Panc1 (cell line): ENCODE measurements at regions not wholly inside any gene's neighbourhood (a gene's known extent, or its start where the extent isn't known, plus 50 kb on each side); places are given as distances from the start of the nearest gene placed in this dataset.
A peak's percentile ranks its signal among the peaks of the same experiment; 100 is the strongest.

ENCODE experiments used
- ATAC-seq: fragments of 200-7000 bp; cut with Tn5 transposase; 2 replicates; pipeline ENCODE4 v1.9.1; 2020; ENCODE audit warnings: mild to moderate bottlenecking, moderate library complexity
- BruUV-seq: library from RNA; stranded (reverse); fragments of 400-500 nt; replicated peaks from 2 replicates; lab custom pipeline; 2021; lab: Mats Ljungman, UMichigan
- CTCF ChIA-PET: fragments of 300-600 bp; sonication (Branson Sonifier 250); formaldehyde crosslinking; loops from one replicate; lab custom pipeline; 2022; ENCODE audit warnings: antibody characterized with exemption; lab: Charles Lee
- POLR2A ChIA-PET: fragments of 300-600 bp; sonication (Branson Sonifier 250); formaldehyde crosslinking; loops from one replicate; lab custom pipeline; 2022; ENCODE audit warnings: antibody characterized with exemption; lab: Charles Lee
- DNase-seq: peaks from one replicate; pipeline ENCODE4 v3.0.0-alpha.2; 2010; ENCODE audit warnings: low read depth, low spot score
- H3K27ac ChIP-seq: 2 replicates; pipeline ENCODE4 v1.5.1; 2011; ENCODE audit warnings: mild to moderate bottlenecking, low read length, inconsistent platforms
- H3K27me3 ChIP-seq: fragments of 200-500 bp; sonication (Bioruptor generic); 2 replicates; pipeline ENCODE4 v1.6.0; 2014; ENCODE audit warnings: low read length, inconsistent platforms; ENCODE audit not compliant: control insufficient read depth, insufficient read depth
- H3K36me3 ChIP-seq: fragments of 200-500 bp; sonication (Bioruptor generic); 2 replicates; pipeline ENCODE4 v1.5.1; 2014; ENCODE audit warnings: inconsistent platforms, mild to moderate bottlenecking, low read length, moderate library complexity; ENCODE audit not compliant: control insufficient read depth, insufficient read depth
- H3K4me1 ChIP-seq: 2 replicates; pipeline ENCODE4 v1.5.1; 2011; ENCODE audit warnings: inconsistent platforms, mild to moderate bottlenecking, low read length, moderate library complexity; ENCODE audit not compliant: control insufficient read depth, insufficient read depth
- H3K4me3 ChIP-seq, 2 experiments: 2 replicates each; pipeline ENCODE4 v1.5.1; 2011 to 2012; ENCODE audit warnings: low read depth in 2 of 2, low read length in 2 of 2, mild to moderate bottlenecking in 2 of 2, inconsistent platforms in 1 of 2, moderate library complexity in 1 of 2
- H3K9me3 ChIP-seq: fragments of 200-500 bp; sonication (Bioruptor generic); 2 replicates; pipeline ENCODE4 v1.5.1; 2014; ENCODE audit warnings: low read depth, mild to moderate bottlenecking, inconsistent platforms, low read length, moderate library complexity; ENCODE audit not compliant: control insufficient read depth, insufficient read depth
- POLR2AphosphoS5 ChIP-seq: IDR thresholded peaks from 2 replicates; pipeline ENCODE4 v1.6.1; 2012; ENCODE audit warnings: mild to moderate bottlenecking, low read depth, low read length, moderate library complexity
- SIN3A ChIP-seq: IDR thresholded peaks from 2 replicates; pipeline ENCODE4 v1.6.1; 2012; ENCODE audit warnings: low read depth, mild to moderate bottlenecking, low read length, moderate library complexity, borderline replicate concordance; ENCODE audit not compliant: insufficient read depth
- TCF7L2 ChIP-seq: IDR thresholded peaks from 2 replicates; pipeline ENCODE4 v1.6.1; 2011; ENCODE audit warnings: mild to moderate bottlenecking, low read depth, low read length, inconsistent platforms
- in situ Hi-C: cut with HindIII; loops from 2 replicates; pipeline ENCODE4 v1.10.0; 2016; ENCODE audit warnings: low sequenced_read_pairs, low pct_unique_long_range_greater_than_20kb
- intact Hi-C: fragments of 100-400 bp; cut with micrococcal nuclease; formaldehyde crosslinking; loops from one replicate; pipeline ENCODE4 v1.10.0; 2022; ENCODE audit not compliant: unreplicated experiment
- TF ChIP-seq, protein P1 (sequence below): fragments of 450-650 bp; IDR thresholded peaks from 2 replicates; pipeline ENCODE4 v1.5.1; 2017; ENCODE audit warnings: mild to moderate bottlenecking
- TF ChIP-seq, protein P2 (sequence below), 2 experiments: IDR thresholded peaks; 2 replicates each; pipeline ENCODE4 v1.6.1; 2011 to 2012; ENCODE audit warnings: low read depth in 2 of 2, control low read depth in 1 of 2, low read length in 1 of 2, mild to moderate bottlenecking in 1 of 2, moderate library complexity in 1 of 2; ENCODE audit not compliant: insufficient read depth in 1 of 2

DNA sequence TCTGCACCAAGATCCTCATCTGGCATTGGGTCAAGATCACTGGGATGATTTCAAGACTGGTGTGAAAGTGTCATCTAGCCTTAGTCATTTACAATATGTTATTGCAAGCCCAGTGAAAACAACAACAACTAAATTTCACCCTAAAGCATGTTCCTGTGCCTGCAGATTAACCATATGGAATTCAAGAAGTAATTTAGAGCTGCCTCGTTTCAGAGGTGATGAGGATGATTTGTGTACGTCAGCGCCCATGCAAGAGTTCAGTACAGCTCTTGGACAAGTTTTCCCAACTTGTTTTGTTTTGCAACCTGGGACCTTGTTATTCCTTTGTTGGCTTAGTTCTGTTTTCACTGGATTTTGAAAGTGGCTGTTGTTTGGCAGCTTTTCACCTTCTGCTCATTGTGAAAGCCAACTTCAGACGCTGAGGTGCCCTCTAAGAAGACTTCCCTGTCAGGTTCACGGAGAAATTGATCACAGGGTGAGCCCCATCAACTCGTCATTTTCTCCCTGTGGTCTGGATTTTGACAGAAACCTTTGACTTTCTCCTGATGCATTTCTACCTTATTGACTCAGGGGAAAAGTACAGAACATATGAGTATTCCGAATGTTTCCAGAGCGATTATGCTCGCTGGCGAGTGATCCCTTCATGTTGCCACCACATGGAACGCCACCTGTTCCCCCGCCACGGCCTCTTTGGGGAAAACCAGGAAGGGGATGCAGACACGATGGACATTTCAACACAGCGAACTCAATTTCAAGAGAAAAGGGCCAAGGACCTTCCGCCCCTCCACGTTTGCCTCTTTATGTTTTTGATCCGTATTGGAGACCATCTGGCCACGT, 85.6 kb downstream of the FOXL1 start:
- ChIA-PET POLR2A (no interaction called here), CTCF (no interaction called here)
- Histone ChIP-seq H3K9me3 (no peaks in the 10 kb centered on the region), H3K4me1 (peaks cover 16% of the 10 kb centered on the region), H3K27me3 (no peaks in the 10 kb centered on the region), H3K4me3 (peak overlapping the region in 1 of 2 experiments; percentile 36; a peak in 2 of 4 replicates), H3K36me3 (no peaks in the 10 kb centered on the region), H3K27ac (peak overlapping the region; percentile 63)
- peak; percentile 46 for DNase-seq
- ATAC-seq = 0 out of 2 replicates have a peak, but pooled peaks have one; percentile 12
- TF ChIP-seq, protein P1, sequence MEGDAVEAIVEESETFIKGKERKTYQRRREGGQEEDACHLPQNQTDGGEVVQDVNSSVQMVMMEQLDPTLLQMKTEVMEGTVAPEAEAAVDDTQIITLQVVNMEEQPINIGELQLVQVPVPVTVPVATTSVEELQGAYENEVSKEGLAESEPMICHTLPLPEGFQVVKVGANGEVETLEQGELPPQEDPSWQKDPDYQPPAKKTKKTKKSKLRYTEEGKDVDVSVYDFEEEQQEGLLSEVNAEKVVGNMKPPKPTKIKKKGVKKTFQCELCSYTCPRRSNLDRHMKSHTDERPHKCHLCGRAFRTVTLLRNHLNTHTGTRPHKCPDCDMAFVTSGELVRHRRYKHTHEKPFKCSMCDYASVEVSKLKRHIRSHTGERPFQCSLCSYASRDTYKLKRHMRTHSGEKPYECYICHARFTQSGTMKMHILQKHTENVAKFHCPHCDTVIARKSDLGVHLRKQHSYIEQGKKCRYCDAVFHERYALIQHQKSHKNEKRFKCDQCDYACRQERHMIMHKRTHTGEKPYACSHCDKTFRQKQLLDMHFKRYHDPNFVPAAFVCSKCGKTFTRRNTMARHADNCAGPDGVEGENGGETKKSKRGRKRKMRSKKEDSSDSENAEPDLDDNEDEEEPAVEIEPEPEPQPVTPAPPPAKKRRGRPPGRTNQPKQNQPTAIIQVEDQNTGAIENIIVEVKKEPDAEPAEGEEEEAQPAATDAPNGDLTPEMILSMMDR = no peak
- TF ChIP-seq TCF7L2 (no peak), SIN3A (no peak)
- intact Hi-C loops (no loop called here), in situ Hi-C loops (no loop called here)
- no TSS peak for BruUV-seq

DNA sequence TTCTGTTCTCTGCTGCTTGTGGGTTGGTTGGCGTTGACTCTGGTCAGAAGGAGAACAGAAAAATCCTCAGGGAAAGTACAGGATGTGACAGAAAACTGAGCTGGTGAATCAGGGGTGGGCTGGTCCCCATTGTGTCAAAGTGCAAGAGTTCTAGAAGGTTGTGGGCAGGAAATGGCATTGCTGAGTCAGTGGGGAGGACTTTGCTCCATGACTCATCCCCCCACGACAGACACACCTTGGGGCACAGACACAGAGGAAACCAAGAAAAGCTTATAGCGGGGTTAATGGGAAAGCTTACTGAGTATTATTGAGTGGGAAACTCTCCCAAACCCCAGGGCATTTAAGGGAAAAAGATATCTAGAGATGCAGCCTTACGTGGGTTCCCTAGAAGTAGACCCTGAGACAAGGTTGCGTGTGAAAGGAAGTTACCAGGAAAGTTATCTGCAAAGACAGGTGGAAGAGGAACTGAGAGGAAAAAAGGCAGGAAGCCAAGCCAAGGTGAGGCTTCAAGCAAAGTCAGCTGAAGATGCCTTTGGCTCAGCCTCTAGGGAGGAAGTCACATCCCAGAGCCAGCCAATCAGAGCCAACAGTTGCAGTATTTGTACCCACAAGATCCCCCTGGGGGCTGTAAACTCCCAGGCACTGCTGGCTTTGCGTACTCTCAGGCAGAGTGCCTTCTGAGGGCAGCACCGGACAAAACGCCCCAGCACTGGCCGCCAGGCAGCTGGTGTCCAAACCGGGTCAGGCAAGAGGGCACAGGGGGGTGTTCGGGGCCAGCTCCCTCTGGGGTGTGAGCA, 86.4 kb downstream of the FOXL1 start:
- TF ChIP-seq TCF7L2 (no peak), POLR2AphosphoS5 (no peak)
- TF ChIP-seq, protein P1 = no peak
- H3K4me3 ChIP-seq = peak overlapping the region in 1 of 2 experiments; percentile 36; a peak in 2 of 4 replicates
- in situ Hi-C loops = no loop called here
- peak; percentile 93 for ATAC-seq
- H3K27ac ChIP-seq = peak overlapping the region; percentile 63
- ChIA-PET CTCF (interaction anchor here (0.5 to 0.7 kb wide), 2 partner anchors 16 to 155 kb away, joined by 3 to 6 read pairs; no protein-coding TSS in a partner anchor), POLR2A (no interaction called here)
- H3K27me3 ChIP-seq = no peaks in the 10 kb centered on the region
- peaks cover 16% of the 10 kb centered on the region for H3K4me1 ChIP-seq
- intact Hi-C loops = no loop called here
- no peaks in the 10 kb centered on the region for H3K9me3 ChIP-seq
- H3K36me3 ChIP-seq = no peaks in the 10 kb centered on the region
- DNase-seq = peak; percentile 93
- no TSS peak for BruUV-seq

DNA sequence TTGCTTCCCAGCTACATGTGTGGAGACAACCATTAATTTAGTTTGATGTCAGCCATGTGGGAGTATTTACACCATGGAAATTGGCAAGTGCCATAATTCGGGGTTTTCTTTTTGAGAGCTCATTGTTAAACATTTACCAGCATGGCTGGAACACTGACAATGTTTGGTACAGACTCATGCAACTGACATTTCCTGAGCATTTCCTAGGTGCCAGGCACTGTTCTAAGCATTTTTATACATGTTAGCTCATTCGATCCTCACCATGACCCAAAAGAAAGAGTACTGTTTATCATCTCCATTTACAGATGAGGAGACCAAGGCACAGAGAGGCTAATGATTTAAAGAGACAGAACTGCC, 86.9 kb downstream of the FOXL1 start:
- Histone ChIP-seq H3K4me3 (peak overlapping the region in 1 of 2 experiments; percentile 0; a peak in 1 of 4 replicates), H3K9me3 (no peaks in the 10 kb centered on the region), H3K36me3 (no peaks in the 10 kb centered on the region), H3K27me3 (no peaks in the 10 kb centered on the region), H3K4me1 (peaks cover 16% of the 10 kb centered on the region), H3K27ac (peak overlapping the region; percentile 63)
- POLR2A ChIA-PET = no interaction called here
- intact Hi-C loops = no loop called here
- CTCF ChIA-PET = interaction anchor here (0.5 to 0.7 kb wide), 2 partner anchors 15 to 154 kb away, joined by 3 to 6 read pairs; no protein-coding TSS in a partner anchor
- no peak for DNase-seq
- ATAC-seq = no peak
- TF ChIP-seq, protein P1 = no peak
- TF ChIP-seq SIN3A (no peak), TCF7L2 (no peak), POLR2AphosphoS5 (no peak)
- TF ChIP-seq, protein P2, sequence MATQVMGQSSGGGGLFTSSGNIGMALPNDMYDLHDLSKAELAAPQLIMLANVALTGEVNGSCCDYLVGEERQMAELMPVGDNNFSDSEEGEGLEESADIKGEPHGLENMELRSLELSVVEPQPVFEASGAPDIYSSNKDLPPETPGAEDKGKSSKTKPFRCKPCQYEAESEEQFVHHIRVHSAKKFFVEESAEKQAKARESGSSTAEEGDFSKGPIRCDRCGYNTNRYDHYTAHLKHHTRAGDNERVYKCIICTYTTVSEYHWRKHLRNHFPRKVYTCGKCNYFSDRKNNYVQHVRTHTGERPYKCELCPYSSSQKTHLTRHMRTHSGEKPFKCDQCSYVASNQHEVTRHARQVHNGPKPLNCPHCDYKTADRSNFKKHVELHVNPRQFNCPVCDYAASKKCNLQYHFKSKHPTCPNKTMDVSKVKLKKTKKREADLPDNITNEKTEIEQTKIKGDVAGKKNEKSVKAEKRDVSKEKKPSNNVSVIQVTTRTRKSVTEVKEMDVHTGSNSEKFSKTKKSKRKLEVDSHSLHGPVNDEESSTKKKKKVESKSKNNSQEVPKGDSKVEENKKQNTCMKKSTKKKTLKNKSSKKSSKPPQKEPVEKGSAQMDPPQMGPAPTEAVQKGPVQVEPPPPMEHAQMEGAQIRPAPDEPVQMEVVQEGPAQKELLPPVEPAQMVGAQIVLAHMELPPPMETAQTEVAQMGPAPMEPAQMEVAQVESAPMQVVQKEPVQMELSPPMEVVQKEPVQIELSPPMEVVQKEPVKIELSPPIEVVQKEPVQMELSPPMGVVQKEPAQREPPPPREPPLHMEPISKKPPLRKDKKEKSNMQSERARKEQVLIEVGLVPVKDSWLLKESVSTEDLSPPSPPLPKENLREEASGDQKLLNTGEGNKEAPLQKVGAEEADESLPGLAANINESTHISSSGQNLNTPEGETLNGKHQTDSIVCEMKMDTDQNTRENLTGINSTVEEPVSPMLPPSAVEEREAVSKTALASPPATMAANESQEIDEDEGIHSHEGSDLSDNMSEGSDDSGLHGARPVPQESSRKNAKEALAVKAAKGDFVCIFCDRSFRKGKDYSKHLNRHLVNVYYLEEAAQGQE (IDR thresholded peaks at IDR 0.05; ENCODE audit: insufficient read depth in 1 of 2, low read depth in 2 of 2, low read length in 1 of 2) = no peak
- in situ Hi-C loops = no loop called here
- BruUV-seq = no TSS peak
